Peyer's patch (tissue), 4 donors: ENCODE measurements at regions not wholly inside any gene's neighbourhood (a gene's known extent, or its start where the extent isn't known, plus 50 kb on each side); places are given as distances from the start of the nearest gene placed in this dataset.

Experiments
- POLR2A ChIP-seq, 2 donors: fragments of 450-650 bp; IDR thresholded peaks; one replicate each; pipeline ENCODE4 v1.5.1; 2017; ENCODE audit warnings: antibody characterized with exemption in 2 of 2, mild to moderate bottlenecking in 2 of 2, moderate library complexity in 2 of 2
- TF ChIP-seq, protein P1 (sequence below), 6 experiments: fragments of 450-650 bp in 4 of 6; fragments of 200-600 bp in 2 of 6; sonication (generic) in 1 of 6; IDR thresholded peaks; one replicate each; pipeline ENCODE4 v1.5.1; 2017 to 2019; ENCODE audit warnings: antibody characterized with exemption in 6 of 6, mild to moderate bottlenecking in 3 of 6, moderate library complexity in 1 of 6

DNA sequence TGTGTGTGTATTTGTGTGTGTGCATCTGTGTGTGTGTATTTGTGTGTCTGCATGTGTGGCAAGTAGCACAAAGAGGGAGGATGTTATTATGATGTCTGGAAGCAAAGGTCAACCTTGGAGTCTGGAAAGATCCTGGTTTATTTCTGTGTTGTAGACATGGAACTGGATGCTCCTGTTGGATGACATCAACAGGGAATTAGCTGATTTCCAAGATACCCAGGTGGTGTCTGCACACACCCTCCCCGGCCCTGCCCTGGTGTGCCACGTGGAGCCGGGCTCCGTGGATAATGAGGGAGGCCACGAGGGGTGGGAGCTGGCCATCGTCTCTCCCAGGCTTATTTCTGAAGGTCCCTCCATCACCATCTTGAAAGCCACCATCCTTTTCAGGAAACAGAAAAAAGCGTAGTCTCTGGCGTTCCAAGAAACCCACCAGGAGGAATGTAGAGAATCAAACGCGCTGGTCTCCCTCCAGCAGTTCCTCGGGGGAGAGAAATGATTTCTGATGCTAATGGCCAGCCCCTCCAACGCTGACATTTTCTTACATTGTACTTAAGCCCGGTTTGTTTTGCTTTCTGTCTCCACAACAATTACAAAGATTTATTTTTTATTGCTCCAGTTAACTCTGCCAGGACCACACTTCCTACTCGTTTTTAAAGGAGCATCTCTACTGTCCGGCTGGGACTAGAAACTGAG lies 93.3 kb downstream of the FOXL1 start:
- no peak for TF ChIP-seq POLR2A (IDR thresholded peaks at IDR 0.05)
- TF ChIP-seq, protein P1, sequence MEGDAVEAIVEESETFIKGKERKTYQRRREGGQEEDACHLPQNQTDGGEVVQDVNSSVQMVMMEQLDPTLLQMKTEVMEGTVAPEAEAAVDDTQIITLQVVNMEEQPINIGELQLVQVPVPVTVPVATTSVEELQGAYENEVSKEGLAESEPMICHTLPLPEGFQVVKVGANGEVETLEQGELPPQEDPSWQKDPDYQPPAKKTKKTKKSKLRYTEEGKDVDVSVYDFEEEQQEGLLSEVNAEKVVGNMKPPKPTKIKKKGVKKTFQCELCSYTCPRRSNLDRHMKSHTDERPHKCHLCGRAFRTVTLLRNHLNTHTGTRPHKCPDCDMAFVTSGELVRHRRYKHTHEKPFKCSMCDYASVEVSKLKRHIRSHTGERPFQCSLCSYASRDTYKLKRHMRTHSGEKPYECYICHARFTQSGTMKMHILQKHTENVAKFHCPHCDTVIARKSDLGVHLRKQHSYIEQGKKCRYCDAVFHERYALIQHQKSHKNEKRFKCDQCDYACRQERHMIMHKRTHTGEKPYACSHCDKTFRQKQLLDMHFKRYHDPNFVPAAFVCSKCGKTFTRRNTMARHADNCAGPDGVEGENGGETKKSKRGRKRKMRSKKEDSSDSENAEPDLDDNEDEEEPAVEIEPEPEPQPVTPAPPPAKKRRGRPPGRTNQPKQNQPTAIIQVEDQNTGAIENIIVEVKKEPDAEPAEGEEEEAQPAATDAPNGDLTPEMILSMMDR (IDR thresholded peaks at IDR 0.05), result no peak
